Stomach (tissue), 4 donors: ENCODE measurements at regions not wholly inside any gene's neighbourhood (a gene's known extent, or its start where the extent isn't known, plus 50 kb on each side); places are given as distances from the start of the nearest gene placed in this dataset.

Experiments used
- CTCF ChIP-seq, 7 experiments: fragments of 450-650 bp in 4 of 7; fragments of 200-600 bp in 3 of 7; sonication (generic) in 3 of 7; IDR thresholded peaks; one replicate each; pipeline ENCODE4 v1.5.1; 2016 to 2019; ENCODE audit warnings: antibody characterized with exemption in 7 of 7, control low read depth in 2 of 7, mild to moderate bottlenecking in 1 of 7
- POLR2A ChIP-seq, 4 donors: fragments of 450-650 bp; IDR thresholded peaks; one replicate each; pipeline ENCODE4 v1.6.1; 2016; ENCODE audit warnings: antibody characterized with exemption in 4 of 4, control low read depth in 2 of 4, mild to moderate bottlenecking in 1 of 4, moderate library complexity in 1 of 4

- no peak for TF ChIP-seq CTCF (IDR thresholded peaks at IDR 0.05)
- no peak for TF ChIP-seq POLR2A (IDR thresholded peaks at IDR 0.05)
Measured at GRCh38 chr1:173314656-173315055, 107.5 kb upstream of the TNFSF4 start.
